Ishikawa (cell line): ENCODE measurements at regions not wholly inside any gene's neighbourhood (a gene's known extent, or its start where the extent isn't known, plus 50 kb on each side); places are given as distances from the start of the nearest gene placed in this dataset.

ENCODE experiments used
- CEBPB ChIP-seq: IDR thresholded peaks from 2 replicates; pipeline ENCODE4 v1.6.1; 2012
- CREB1 ChIP-seq: IDR thresholded peaks from 2 replicates; pipeline ENCODE4 v1.6.1; 2012; ENCODE audit warnings: low read depth
- EGR1 ChIP-seq: IDR thresholded peaks from 2 replicates; pipeline ENCODE4 v1.6.1; 2012
- EP300 ChIP-seq: IDR thresholded peaks from 2 replicates; pipeline ENCODE4 v1.6.1; 2012; ENCODE audit warnings: borderline replicate concordance
- FOXM1 ChIP-seq: IDR thresholded peaks from 2 replicates; pipeline ENCODE4 v1.6.1; 2012; ENCODE audit warnings: low read depth, borderline replicate concordance
- MAX ChIP-seq: IDR thresholded peaks from 2 replicates; pipeline ENCODE4 v1.6.1; 2012
- NFIC ChIP-seq: IDR thresholded peaks from 2 replicates; pipeline ENCODE4 v1.6.1; 2012
- RAD21 ChIP-seq: IDR thresholded peaks from 2 replicates; pipeline ENCODE4 v1.6.1; 2012; ENCODE audit warnings: low read depth
- REST ChIP-seq: IDR thresholded peaks from 2 replicates; pipeline ENCODE4 v1.6.1; 2012; ENCODE audit warnings: low read depth, mild to moderate bottlenecking
- TAF1 ChIP-seq: IDR thresholded peaks from 2 replicates; pipeline ENCODE4 v1.6.1; 2012; ENCODE audit warnings: low read depth, mild to moderate bottlenecking
- TCF12 ChIP-seq: IDR thresholded peaks from 2 replicates; pipeline ENCODE4 v1.6.1; 2012; ENCODE audit warnings: low read depth
- TEAD4 ChIP-seq: IDR thresholded peaks from 2 replicates; pipeline ENCODE4 v1.6.1; 2012
- USF1 ChIP-seq: IDR thresholded peaks from 2 replicates; pipeline ENCODE4 v1.6.1; 2012
- YY1 ChIP-seq: IDR thresholded peaks from 2 replicates; pipeline ENCODE4 v1.6.1; 2012; ENCODE audit warnings: low read depth
- ZBTB7A ChIP-seq: IDR thresholded peaks from 2 replicates; pipeline ENCODE4 v1.6.1; 2012; ENCODE audit warnings: low read depth

- TF ChIP-seq CREB1 (no peak), RAD21 (no peak), TCF12 (no peak), NFIC (no peak), MAX (no peak), FOXM1 (no peak), TAF1 (no peak), ZBTB7A (no peak), EGR1 (no peak), USF1 (no peak), EP300 (no peak), YY1 (no peak)
These were observed 69.0 kb downstream of the SEC61G start for GRCh38 chr7:54690050-54690443.

- TF ChIP-seq REST, result no peak
- TF ChIP-seq FOXM1, result no peak
- TF ChIP-seq MAX, result no peak
- TF ChIP-seq USF1, result no peak
- TF ChIP-seq YY1, result no peak
- TF ChIP-seq ZBTB7A, result no peak
- no peak for TF ChIP-seq TEAD4
- no peak for TF ChIP-seq TAF1
- no peak for TF ChIP-seq RAD21
- TF ChIP-seq CEBPB, result no peak
- no peak for TF ChIP-seq TCF12
- TF ChIP-seq NFIC, result no peak
- TF ChIP-seq CREB1, result no peak
- no peak for TF ChIP-seq EP300
- TF ChIP-seq EGR1, result no peak
These were observed 69.5 kb downstream of the SEC61G start for GRCh38 chr7:54689394-54690049.

DNA sequence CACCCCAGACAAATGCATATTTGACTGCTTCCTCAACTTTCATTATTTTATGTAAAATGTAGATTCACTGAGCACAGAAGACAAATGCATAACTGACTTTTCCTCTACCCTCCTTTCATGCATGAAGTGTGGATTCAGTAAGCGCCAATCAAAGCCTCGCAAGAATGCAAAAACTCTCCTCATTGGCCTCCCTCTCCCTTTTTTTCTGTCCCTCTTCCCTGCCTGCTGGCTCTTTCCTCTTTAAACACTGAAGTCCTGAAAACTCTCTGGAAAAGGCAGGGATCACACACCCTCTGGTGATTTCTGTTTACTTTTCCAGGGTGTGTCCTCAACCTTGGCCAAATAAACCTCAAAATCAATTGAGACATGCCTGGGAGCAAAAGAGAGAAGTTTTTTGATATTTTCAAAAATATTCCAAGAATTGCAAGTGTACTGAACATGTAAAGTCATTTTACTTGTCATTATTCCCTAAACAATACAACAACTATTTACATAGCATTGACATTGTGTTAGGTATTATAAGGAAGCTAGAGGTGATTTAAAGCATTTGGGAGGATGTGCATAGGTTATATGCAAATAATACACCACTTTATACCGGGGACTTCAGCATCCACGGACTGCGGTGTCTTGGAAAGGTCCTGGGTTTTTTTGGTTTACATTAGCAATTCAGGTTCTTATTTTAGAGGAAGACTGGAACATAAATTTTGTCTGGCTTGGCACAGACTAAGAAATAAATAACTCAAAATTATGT lies 71.4 kb downstream of the SEC61G start:
- TF ChIP-seq TEAD4, result no peak

GRCh38 chr7:54680377-54681005 lies 78.5 kb downstream of the SEC61G start:
- TF ChIP-seq FOXM1 (no peak), NFIC (no peak), TEAD4 (no peak), CREB1 (no peak), EGR1 (no peak), ZBTB7A (no peak), MAX (no peak), YY1 (no peak), EP300 (no peak), REST (no peak), USF1 (no peak)

- TF ChIP-seq MAX, result no peak
- no peak for TF ChIP-seq YY1
- no peak for TF ChIP-seq CEBPB
- TF ChIP-seq TAF1, result no peak
- no peak for TF ChIP-seq EGR1
- no peak for TF ChIP-seq ZBTB7A
- no peak for TF ChIP-seq NFIC
- no peak for TF ChIP-seq TCF12
- TF ChIP-seq REST, result no peak
- TF ChIP-seq RAD21, result no peak
These were observed 79.6 kb downstream of the SEC61G start for GRCh38 chr7:54679490-54679817.
